NK-92 (cell line): ENCODE measurements at regions not wholly inside any gene's neighbourhood (a gene's known extent, or its start where the extent isn't known, plus 50 kb on each side); places are given as distances from the start of the nearest gene placed in this dataset.
"Not testable (repeated sequence)": the region's sequence is repeated elsewhere in the genome, so short reads cannot be mapped to it uniquely, and the experiment has no call there.

Experiments used
- DNase-seq: peaks from one replicate; lab custom pipeline; 2025; ENCODE audit not compliant: unreplicated experiment; lab: John Stamatoyannopoulos, UW

- DNase-seq = no peak
Measured at GRCh38 chr1:19024532-19024931, 68.1 kb upstream of the IFFO2 start.

GRCh38 chr1:19023787-19024186, 67.3 kb upstream of the IFFO2 start:
- no peak for DNase-seq

- no peak for DNase-seq
Measured at GRCh38 chr1:19021845-19022244, 65.4 kb upstream of the IFFO2 start.

GRCh38 chr1:19019288-19019687, 62.8 kb upstream of the IFFO2 start:
- DNase-seq = not testable (repeated sequence)

GRCh38 chr1:19015476-19015875, 59.0 kb upstream of the IFFO2 start:
- no peak for DNase-seq

GRCh38 chr1:19014765-19015164, 58.3 kb upstream of the IFFO2 start:
- no peak for DNase-seq

GRCh38 chr1:19013826-19014548, 57.5 kb upstream of the IFFO2 start:
- no peak for DNase-seq

- DNase-seq = no peak
Measured at GRCh38 chr1:19011845-19012231, 55.4 kb upstream of the IFFO2 start.

- peak; percentile 36 for DNase-seq
Measured at GRCh38 chr1:19010995-19011844, 54.7 kb upstream of the IFFO2 start.

- DNase-seq = no peak
Measured at GRCh38 chr1:19010503-19010902, 54.0 kb upstream of the IFFO2 start.

- no peak for DNase-seq
Measured at GRCh38 chr1:19009882-19010321, 53.4 kb upstream of the IFFO2 start.

- DNase-seq = no peak
Measured at GRCh38 chr1:19009126-19009881, 52.8 kb upstream of the IFFO2 start.

GRCh38 chr1:19007491-19008441, 51.3 kb upstream of the IFFO2 start:
- no peak for DNase-seq

GRCh38 chr1:19006837-19007271, 50.4 kb upstream of the IFFO2 start:
- DNase-seq = no peak
